CD4-positive, alpha-beta T cell treated with Interferon gamma for 1 hour (primary cell): ENCODE measurements at regions not wholly inside any gene's neighbourhood (a gene's known extent, or its start where the extent isn't known, plus 50 kb on each side); places are given as distances from the start of the nearest gene placed in this dataset.

Experiments used
- DNase-seq: peaks from one replicate; pipeline ENCODE4 v3.0.0-alpha.2; 2020

DNA sequence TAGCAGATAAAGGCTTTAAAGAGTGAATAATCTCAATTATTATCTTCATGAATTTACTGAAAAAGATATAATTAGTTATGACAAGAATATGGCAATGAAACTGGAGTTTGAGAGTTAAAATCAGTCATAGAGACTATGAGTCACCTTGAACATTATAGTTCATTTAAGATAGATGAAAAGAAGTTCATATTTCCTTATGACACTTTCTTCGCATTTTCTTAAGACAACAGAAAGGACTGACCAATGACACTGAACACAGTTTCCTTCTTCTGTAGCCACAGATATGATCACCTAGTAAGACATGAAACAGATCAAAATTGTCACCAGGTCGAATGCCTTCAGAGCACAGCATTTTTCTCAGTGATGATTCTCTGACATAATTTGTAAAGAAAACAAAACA, 202.1 kb downstream of the KLF12 start:
- no peak for DNase-seq

DNA sequence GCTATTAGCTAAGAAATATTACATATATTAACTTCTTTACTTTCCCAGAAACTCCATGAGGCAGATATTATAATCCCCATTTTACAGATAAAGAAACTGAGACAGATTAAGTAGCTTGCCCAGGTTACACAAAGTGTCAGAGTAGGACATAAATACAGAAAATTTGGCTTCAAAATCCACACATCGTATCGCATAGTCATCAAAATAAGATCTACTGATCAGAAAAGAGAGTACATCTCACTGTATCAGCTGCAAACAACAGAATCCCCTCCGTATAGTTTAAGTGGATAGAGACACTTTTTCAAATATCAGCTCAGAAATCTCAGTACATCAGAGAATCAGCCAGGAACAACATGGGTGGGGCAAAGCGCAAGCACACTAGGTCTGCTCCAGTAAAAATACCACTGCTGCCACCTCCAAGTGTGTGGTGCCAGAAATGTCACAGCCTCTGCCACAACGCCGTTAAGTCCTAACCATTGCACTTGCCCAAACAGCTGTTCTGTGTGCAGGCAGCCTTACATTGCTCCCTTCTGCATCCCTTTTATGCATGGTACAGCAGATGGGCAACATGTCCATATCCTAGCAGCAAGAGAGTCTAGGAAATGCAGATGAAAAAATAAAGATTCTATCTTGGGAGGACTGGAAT, 204.8 kb downstream of the KLF12 start:
- no peak for DNase-seq

DNA sequence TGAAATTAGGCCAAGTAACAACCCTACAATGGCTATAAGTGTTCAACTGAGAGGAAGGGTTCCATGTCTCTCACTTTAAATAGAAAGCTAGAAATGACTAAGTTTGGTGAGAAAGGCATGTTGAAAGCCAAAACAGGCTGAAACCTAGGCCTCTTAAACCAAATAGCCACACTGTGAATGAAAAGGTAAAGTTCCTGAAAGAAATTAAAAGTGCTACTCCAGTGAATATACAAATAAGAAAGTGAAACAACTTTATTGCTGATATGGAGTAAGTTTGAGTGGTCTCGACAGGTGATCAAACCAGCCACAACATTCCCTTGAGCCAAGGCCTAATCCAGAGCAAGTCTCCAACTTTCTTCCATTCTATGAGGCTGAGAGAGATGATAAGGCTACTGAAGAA, 209.6 kb downstream of the KLF12 start:
- no peak for DNase-seq

DNA sequence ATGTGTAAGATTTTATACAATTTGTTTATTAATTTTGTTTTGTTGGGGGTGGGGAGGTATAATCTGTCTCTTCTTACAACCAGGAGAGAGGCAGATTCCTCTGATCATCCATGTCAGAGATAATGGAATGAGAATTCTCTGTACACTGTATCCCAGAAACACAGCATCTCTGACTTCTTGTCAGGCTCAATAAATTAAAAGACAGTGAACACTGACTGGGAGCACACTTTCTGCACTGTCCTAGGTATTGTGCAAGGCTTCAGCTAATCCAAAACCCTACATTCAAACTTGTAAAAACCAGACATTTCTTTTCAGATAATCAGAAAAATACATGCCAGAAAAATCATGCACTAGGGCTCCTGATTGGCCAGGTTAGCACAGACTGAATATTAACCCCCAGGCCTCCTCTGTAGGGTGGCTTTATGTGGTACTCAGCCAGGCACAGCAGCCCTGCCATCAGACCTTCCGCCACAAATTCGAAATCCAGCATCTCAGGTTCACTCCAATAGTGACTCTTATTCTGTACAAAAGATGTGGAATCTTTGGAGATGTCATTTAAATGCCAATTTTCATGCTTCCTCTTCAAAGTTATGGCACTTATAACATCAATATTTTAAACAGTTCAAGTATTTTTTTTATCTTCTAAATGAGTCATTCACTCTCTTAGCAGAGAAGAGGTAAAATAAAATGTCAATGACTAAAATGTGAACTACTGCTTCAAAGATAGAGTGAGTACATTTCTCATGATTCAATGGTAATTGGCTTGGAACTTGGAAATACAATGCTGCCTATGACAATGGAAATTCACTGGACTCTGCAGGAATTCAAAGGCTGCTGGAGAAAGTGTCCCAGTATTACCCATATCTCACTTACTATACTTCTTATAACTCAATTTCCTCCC, 211.5 kb downstream of the KLF12 start:
- no peak for DNase-seq

DNA sequence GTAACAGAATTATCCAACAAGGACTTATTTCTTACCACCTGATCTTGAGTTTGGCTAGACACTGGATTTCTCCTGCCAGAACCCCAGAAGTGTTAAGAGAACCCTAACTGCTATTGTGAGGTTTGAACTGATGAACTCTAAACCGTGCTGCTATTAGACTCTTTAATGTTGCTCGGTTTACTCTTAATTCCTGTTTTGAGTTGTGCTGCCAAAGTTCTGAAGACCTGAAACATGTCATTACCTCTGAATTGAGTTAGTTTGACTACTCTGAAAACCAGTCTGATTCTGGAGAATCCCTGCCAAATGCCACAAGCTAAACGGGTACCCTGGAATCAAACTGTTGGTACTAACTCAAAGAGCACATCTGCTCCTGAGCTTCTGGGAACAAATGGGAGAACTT, 215.5 kb downstream of the KLF12 start:
- DNase-seq = no peak

DNA sequence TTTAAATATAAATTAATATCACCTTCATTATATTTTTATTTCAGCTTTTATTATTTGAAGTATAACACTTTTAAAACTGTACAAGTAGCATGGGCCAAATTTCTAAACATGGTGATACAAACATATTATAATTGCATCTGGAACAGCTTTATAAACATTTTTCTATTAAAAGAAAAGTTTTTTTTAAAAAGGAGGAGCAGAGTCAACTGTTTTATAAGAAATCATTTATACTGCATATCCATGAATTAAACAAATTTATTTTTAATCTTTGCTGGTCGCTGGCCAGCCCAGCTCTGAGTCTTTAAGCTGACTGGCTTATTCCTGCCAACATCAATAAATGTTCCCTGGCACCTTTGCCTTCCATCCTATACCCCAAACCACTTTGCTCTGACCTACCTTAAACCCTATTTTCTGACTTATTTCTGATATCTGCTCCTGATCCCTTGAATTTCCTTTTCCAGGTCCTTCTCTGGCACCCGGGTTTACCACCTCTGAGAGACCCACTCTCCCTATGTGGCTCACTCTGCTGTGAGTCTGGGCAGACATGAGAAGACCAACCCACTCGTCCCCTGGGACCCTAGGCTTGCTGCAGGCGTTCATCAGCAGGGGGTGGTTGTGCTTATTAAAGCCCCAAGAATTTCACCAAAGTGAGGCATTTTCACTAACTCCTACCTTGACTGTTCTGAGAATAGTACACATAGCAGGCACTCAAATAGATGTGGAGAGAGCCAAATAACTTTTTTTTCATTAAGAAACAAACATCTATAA, 220.3 kb downstream of the KLF12 start:
- peak; percentile 3 for DNase-seq

DNA sequence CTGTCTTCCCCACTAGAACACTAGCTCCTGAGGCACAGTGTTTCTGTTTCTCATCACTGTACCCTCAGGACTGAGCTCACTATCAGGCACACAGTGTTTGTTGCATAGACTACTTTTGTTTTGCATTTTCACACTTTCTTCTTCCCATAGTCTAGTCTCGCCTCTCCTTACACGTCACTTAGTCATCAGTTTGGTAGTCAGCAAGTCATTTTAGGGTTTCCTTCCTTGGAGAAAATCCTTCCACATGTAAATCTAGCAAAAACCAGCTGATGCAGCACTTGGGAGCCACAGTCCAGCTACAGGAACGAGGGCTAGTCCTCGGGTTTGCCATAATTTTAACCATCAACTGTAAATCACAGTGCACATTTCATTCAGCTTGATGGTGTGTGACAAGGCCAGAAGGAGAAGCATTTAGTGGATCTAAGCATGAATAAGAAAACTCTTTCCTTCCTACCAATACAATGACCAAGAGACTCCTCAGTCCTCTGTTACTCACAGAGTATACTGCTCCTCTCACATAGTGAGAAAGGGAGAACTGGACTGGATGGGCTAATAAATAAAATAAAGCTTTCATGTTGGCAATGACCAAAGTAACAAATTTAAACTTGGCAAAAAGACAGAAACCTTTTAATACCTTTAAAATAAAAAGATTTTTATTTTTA, 221.0 kb downstream of the KLF12 start:
- DNase-seq = no peak

DNA sequence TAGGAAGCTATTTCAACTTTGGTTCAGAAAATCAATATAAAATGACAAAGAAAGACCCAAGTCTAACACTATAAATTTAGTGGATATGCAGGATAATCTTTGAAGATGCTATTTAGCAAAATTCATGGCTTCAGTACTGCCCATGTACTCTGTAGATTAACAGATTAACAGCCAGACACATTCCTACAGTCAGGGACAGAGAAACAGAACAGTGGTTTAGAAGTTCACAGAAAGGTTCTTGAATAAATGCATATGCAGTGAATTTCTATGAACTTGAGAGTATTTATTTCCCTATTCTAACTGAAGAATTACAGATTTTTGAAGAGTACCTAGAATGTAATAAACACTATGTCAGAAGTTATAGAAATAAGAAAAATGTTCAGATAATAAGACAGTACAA, 222.8 kb downstream of the KLF12 start:
- DNase-seq = no peak

DNA sequence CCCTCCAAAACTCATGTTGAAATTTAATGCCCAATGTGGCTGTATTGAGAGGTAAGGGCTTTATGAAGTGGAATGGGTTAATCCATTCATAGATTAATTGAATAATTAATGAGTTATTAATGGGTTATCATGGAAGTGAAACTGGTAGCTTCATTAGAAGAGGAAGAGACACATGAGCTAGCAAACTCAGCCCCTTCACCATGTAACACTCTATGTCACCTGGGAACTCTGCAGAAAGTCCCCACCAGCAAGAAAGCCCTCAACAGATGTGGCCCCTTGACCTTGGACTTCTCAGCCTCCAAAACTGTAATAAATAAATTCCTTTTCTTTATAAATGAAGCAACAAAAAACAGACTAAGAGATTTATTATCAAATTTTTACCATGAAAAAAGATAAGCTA, 223.5 kb downstream of the KLF12 start:
- DNase-seq = no peak

DNA sequence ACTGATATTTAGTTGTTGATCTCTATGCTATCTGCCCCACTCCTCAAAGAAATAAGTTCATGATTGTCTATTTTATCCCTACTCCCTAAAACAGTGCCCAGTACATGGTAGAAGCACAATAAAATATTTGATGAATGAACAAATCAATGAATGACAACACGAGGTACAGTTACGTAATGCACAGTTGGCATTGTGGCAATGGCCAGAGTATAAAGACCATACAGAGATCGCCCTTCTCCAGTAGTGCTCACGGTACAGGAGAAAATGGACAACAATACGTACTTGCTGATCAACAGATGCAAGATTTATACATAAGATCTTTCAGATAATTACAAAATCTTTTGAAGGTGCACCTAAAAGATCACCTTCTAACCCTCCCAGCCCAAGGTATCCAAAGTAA, 225.4 kb downstream of the KLF12 start:
- DNase-seq = no peak

DNA sequence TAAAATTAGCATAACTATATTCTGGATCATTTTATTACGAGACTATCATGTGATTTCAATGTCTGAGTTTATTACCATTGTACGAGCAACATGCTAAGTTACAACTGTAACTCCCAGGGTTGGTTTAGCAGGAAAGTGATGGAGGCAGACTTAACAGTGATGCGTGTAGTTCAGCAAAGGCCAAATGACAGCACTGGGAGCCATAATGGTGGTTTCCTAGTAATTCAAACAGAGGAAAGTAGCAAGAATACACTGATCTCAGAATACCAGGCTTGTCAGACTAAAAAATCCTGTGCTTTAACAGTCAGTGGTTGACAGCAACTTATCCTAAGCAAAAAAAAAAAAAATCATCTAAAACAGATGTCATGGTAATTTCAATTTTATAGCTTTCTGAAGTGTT, 229.6 kb downstream of the KLF12 start:
- DNase-seq = no peak

DNA sequence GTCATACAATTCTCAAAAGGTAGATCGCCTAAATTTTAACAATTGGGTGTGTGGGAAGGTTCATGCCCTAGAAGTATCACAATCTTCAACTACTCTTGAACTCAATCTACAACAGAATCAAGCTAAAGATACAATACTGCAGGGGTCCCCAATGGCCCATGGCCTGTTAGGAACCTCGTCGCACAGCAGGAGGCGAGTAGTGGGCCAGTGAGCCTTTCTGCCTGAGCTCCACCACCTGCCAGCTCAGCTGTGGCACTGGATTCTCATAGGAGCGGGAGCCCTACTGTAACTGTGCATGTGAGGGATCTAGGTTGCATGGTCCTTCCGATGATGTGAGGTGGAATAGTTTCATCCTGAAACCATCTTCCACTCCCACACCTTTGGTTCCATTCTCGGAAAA, 230.6 kb downstream of the KLF12 start:
- DNase-seq = no peak

DNA sequence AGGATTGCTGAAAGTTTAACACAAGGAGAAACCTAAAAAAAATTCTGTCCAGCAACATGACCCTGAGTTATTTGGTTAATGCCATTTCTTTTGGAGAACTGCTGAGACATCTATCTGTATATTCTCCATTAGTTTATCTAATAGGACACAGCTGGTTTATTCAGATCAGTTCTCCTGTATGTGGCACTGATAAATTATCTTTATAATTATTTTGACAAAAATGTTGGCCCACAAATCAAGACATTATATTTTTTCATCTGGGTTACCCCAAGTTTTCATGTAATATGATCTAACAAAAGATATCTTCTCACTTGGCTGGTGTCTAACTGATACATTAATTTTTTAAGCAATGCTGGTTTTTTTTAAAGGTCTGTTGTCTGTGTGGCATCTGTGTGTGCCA, 231.4 kb downstream of the KLF12 start:
- DNase-seq = no peak

DNA sequence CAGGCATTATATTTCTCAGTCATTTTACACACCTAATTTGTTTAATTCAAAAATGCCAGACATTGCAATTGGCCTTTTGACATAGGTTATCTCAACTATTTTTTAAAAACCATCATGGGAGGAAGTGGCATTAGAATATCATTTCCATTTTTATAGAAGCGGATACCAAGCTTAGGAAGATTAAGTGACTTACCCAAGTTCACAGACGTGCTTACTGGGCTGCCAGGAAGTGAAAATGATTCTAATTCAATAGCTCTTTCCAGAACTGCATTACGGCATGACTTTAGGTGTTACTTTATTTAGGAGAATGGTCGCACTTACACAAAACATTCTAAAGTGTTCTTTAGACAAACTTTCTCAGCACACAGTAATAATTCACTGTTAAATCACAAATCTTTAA, 231.9 kb downstream of the KLF12 start:
- no peak for DNase-seq

DNA sequence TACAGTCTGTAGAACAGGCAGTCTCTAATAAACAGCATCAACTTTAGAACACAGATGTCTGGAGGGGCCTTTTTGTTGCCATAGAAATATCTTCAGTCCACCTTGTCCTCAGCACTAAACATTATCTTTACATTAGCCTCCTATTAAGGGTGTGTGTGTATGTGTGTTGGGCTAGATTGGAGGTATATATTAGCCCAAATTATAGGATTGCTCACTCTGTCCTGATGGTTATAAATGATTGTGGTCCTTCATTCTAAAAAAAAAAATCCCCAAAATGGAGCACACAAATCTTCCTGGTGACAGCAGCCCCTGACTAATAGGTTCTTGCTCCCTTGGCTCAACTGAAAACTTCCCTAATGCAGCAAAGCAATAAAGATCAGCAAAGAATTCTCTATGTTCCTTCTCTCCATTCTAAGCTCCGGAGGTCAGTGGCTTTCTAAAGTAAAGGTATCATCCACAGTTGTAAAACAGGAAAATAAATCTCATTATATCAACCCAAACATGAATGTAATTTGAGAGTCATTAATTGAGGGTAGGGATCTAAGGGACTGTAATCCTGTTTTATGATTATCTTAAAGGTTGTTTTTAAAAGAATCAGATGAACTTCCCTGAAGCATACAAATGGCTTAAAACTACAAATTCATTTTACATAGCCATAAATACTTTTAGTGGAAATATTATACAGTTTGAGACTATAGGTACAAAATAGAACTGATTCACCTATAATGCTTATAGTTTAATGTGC, 232.7 kb downstream of the KLF12 start:
- DNase-seq = no peak

DNA sequence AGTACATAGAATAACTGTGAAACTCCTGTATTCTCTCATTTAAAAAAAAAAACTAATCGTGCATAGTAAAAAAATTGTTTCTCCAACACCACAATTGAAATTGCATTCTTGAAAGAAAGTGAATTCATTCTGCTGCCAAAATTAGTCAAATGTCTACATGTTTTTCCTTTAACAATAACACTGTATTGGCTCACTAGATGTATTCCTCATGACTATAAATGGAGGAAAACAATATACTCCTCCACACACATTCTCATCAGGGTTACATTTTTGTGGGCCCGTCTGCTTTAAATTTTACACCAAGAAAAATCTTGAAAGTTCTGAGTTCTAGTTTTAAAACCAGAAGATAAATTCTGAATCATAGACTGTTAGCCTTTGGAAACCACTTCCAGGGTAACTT, 233.6 kb downstream of the KLF12 start:
- DNase-seq = no peak

DNA sequence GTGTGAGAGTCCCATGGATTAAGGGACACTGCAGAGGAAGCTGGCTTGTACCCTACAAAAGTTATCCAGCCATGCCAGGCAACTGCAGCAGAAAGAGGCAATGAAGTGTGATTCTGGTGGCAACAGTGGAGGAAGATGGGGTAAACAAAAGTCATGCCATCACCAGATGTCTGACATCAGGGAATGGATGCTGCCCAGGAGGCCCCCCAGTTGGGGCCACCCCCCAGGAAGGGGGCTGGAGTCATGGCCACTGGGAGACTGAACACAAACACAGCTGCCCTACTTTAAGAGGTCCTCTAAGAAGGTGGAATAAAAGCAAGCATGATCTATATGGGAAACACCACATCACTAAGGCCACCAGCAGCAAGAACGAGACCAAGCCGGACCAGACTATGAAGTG, 235.3 kb downstream of the KLF12 start:
- no peak for DNase-seq

DNA sequence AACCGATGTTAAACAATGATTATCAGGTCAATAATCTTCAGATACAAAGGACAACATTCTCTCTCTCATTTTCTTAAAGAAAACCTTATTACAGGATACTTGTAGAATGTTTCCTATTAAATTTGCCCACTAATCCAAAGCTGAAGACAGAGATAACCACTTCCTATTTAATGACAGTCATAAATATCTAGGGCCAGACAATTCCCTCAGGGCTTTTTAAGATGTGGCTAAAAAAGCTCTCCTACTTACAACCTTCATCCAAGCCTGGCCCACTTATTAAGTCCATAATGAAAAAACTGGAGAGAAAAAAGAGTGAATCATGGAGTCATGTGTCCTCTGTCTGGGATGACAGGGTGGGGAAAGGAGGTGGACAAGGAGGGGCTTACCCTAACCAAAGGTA, 235.9 kb downstream of the KLF12 start:
- no peak for DNase-seq

DNA sequence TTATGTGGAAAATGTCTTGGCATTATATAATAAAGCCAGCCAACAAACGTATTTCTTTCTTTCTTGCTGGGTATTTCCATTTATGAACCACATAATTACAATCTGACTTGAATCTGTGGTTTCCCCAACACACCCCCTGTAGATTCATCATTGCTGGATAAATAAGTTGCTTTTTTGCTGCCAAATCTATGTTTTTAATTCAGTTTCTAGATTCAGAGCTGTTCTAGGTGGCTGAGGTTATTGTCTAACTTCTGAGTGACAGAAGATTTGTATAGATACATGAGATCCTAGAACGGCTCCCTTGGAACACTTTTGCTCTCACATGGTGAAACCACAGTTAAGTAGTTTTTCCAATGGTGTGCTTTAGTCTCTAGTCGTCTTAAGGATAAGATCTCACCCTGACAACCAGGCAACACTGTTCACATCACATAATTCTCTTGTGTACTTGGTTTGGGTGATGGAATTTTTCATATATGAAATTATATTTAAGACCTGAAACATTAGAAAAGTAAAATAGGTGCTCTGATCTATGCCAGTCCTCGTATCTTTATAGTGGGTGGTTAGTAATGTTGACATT, 239.1 kb downstream of the KLF12 start:
- DNase-seq = no peak

DNA sequence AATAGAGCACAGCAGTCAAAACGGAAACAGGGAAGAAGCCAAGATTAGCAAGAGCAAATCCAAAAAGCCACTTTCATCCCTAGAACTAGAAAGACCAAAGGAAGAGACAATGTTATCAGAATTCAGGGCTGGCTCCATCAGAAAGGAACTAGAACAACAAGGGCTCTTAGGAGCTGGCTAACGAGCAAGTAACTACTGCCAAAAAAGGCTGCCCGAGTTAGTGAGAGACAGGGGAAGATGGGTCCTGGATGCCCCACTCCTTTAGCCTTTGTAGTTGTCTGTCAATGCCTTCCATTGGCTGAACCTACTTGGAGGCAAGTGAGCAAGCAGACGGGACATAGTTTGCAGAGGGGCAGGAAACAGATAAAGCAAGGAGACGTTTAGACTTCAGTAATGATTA, 240.4 kb downstream of the KLF12 start:
- no peak for DNase-seq

DNA sequence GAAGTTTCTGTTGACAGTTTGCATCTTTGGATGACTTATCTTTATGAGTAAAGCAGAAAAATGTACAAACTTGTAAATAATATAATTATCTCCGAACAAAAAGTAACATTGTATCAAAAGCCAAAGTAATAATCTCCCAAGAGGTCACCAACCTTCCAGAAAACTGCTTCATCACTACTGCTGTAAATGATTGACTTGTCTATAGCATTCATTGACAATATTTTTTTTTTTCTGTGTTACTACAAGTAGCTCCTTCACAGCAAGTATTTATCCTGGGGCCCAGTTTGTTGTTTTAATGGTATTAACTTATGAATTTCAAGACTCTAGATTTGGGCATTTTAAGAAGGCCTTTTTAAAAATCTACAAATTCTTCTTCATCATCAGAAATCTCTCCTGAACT, 242.4 kb downstream of the KLF12 start:
- DNase-seq = no peak

DNA sequence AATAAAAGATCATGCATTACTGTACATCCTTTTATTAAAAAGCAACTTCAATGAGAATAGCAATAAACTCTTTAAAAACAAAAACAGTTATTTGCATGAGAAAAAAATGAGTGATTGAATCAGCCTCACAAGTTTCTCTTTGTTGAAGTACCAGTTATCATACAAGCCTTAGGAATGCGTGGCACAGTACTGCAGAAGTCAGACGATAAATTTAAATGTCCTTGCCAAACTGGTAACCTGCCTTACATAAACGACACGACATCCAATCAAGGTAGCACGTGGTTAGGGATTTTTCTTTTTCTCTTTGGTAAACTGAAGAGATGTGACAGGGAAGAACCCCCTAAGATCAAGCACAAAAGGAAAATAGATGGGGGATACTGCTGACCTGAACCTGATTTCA, 251.0 kb downstream of the KLF12 start:
- DNase-seq = no peak
